Posterior vena cava (tissue), 2 donors: ENCODE measurements at regions not wholly inside any gene's neighbourhood (a gene's known extent, or its start where the extent isn't known, plus 50 kb on each side); places are given as distances from the start of the nearest gene placed in this dataset.

Experiments
- DNase-seq: peaks from one replicate; pipeline ENCODE4 v3.0.0-alpha.2; 2020; ENCODE audit warnings: low spot score
- intact Hi-C, 2 donors: fragments of 100-400 bp; cut with DNase I; formaldehyde crosslinking; loops; one replicate each; pipeline versions ENCODE4 v1.14.1 to v1.14.2; 2022 to 2023
- donor health status: DM: yes; HTN: yes; CAD: no.
- donor health status: DM: yes; HTN: yes; CAD: no.

DNA sequence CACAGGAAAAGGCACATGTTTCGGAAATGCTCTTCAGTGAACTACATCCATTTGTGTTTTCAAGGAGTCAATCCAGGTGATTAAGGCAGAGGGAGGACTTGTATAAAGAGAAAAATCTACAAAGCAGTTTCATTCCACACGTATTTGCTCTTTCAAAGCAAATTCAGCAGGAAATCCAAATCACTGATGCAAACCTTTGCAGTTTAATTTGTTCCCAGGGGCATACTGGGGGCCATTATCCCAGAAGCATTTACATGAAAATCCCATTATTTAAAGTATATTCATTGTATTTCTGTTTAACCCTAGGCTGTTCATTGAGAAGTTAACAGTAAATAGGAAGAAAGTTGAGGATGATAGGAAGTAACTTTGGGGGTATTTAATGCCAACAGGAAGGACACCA, 147.9 kb downstream of the PMP22 start:
- intact Hi-C loops, result no loop called here
- DNase-seq, result no peak

DNA sequence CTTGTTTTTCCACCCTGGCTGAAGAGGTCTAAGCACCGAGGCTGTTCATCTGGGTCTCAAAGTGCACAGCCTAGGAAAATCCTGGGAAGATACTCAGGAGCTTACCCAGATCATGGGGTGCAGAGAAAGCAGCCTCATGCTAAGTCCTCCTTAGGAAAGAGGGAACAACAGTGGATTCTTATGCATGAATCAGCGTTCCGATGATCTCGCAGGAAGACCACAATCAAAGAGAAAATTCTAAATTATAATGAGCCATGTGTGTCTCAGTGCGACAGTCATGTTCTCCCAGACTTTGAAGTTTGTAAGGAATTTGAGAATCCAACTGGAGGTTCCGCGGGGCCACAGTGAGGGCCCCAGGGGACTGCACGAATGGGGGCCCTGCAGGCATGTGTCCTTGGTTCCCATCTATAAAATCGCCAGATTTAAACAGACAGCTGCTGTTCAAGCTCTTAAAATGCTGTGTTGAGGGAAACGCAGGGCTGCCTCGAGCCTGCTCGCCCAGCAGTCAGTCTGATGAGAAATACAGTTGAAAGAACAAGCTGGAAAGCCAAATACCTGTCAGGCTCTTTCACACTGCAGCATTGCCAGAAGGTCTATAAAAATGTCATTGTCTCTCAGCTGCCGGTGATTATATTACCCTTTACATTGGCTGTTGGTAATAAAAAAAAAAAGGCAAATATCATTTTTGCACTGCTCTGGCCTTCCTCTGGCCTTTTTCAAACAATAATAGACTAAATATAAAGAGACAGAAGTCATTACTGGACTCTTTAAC, 152.1 kb downstream of the PMP22 start:
- DNase-seq, result no peak
- intact Hi-C loops, result no loop called here

- DNase-seq, result no peak
- intact Hi-C loops, result no loop called here
Measured at GRCh38 chr17:15109608-15110007, 155.5 kb downstream of the PMP22 start.

DNA sequence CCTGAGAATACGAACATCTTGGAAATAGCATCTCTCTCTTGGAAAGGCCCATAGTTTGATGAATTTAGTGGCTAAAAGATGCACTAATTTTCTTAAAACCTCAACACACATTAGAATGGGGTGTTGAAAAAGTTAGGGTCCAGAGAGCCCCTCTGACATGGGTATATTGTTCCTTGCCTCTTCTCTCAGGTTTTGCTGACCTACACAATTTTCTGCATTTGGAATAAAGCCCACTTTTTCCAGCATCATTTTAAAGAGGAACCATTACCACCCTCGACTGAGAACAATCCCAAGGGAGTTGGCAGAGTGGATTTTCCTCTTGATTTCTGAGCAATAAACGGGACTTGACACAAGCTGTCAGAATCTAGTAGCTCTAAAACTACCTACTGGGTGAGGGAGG, 156.1 kb downstream of the PMP22 start:
- DNase-seq, result no peak
- intact Hi-C loops, result no loop called here

DNA sequence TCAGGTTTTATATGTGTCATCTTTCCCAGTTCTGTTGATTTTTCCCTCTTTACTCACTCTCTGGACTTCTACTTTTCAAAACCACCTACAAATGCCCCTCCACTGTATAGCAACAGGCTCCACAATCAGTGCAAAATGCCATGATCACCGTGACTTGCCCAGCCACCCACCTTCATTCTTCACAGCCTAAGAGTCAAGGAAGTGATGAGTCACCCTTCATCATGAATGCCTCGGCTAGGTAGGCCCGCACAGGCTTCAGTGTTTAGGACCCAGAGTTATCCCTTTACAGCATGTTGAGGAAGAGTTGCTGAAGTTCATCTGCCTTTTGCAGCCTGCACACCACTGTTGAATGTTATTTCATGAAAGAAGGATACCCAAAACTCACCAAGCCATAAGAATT, 158.6 kb downstream of the PMP22 start:
- DNase-seq, result no peak
- intact Hi-C loops, result no loop called here

DNA sequence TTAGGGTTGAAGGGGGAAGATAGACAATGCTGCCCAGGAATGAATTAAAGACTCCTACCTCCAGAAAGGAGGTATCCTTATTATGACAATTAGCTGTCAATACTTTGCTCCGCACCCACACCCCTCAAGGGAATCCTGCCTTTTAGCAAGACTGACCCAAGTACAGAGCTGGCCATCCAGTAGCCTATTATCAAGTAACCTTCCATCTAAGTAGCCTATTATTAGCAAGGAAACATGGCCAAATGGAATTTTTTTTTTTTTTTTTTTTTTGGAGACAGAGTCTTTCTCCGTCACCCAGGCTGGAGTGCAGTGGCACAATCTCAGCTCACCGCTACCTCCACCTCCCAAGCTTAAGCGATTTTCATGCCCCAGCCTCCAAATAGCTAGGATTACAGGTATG, 161.3 kb downstream of the PMP22 start:
- DNase-seq, result no peak
- intact Hi-C loops, result no loop called here

DNA sequence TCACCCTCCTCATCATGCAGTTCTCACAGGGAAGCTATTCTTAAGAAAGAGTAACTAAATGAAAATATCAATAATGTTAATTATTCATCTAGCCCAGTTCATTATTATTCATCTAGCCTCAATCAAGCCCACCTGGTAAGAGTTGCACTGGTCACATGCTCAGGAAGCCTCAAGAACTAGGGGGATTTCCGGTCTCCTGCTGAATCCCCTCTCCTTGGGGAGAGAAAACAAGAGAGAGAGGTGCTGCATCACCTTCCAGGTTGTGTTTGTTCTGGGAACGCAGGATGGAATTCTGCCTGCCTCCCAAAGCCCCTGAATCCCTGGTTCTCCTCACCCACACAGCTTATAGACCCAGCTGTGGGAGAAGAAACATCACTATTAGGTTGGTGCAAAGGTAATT, 164.0 kb downstream of the PMP22 start:
- intact Hi-C loops, result no loop called here
- DNase-seq, result no peak

DNA sequence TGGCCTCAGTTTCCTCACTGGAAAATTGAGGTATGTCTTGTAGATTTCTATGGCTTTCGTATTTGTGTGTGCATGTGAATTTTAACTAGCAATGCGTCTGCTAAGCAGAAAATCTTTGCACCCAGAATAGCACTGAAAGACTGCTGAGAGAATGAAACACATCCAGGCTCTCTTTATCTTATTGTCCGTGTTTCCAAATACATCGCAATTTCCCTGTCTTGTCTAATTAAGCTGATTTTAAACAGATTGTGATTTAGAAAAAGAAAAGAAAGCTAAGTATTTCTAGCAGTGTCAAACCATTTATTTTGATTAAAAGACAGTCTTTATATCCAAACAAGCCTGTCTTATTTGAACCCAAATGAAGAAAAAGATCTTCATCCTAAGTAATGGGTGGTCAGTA, 168.6 kb downstream of the PMP22 start:
- no peak for DNase-seq
- intact Hi-C loops, result no loop called here

DNA sequence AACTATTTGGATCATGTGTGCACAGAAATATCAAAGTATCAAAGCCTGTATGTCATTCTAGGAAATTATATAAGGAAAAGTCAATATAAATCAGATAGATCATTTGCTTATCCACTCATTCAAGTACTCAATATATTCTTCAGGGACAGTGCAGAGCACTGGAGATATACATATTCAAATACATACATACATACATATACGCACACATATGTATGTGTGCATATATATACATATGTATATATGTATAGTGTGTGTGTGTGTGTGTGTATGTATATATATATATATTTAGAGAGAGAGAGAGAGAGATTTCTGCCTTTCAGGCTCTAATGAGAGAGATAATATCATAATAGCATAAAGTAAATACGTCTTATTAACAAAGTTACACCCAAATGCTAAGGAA, 169.2 kb downstream of the PMP22 start:
- intact Hi-C loops, result no loop called here
- no peak for DNase-seq

DNA sequence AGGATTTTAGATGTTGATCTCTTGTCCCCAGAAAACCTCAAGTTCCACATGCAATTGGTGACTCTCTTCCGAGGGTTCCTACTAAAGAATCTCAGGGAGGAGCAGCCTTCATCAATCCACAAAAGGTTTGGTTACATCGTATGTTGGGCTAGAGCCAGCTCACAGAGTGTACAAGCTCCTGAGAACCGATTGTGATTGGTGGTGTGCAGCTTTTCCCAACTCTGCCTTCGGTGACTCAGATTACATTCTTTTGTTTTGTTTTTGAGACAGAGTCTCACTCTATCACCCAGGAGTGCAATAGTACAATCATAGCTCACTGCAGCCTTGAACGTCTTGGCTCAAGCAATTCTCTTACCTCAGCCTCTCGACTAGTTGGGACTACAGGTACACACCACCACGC, 172.4 kb downstream of the PMP22 start:
- no peak for DNase-seq
- intact Hi-C loops, result no loop called here

DNA sequence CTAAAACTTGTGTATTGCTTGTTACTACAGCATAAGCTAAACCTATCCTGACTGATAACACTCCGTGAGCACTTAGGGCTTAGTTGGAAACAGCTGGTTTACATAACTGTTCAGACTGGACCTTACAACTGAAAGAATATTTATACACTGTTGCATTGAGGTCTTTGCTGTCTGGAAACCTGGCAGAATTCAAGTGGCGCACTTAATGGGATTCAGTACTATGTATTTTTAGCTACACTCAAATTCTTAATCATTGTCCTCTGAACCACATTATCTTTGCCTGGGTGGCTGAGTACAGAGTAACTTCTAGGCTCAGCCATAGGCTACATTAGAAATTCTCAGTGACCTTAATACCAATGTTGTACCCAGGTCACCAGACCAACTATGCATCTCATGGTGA, 172.9 kb downstream of the PMP22 start:
- intact Hi-C loops, result no loop called here
- DNase-seq, result no peak

- intact Hi-C loops, result no loop called here
- DNase-seq, result no peak
Measured at GRCh38 chr17:15091825-15092224, 173.3 kb downstream of the PMP22 start.

DNA sequence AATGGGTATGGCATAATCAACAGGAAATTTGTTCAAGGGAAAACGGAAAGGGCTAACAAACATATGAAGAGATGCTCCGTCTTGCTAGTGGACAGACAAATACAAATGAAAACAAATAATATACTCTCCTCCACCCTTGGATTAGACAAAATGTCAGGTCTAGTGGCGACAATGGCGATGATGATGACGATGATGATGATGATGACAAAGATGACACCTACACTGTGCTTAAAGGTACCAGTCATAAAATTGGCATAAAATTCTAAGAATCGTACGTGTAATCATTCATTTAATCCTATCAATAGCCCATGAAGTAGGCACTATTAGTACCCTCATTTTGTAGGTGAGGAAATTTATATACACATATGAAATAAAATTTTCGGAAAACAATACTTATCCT, 174.6 kb downstream of the PMP22 start:
- DNase-seq, result no peak
- intact Hi-C loops, result no loop called here

DNA sequence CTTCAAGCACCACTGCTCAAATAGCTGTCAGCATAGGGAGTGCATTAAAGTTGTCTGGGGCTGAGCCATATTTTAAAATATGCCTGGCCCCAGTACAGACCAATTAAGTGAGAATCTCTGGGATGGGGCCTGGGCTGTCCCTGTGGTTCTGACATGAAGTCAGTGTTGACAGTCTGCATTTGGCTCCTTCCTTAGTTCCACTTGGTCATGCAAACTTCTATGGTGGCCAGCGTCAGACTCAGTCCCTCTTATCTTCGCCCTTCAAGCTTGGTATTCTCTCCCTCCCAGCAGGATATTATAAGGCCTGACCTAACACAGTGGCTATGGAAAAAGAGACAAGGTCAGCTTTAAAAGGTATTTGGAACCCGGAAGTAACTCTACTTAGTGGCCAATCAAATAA, 177.2 kb downstream of the PMP22 start:
- intact Hi-C loops, result no loop called here
- DNase-seq, result no peak

- intact Hi-C loops, result no loop called here
Measured at GRCh38 chr17:15086776-15087295, 178.3 kb downstream of the PMP22 start.

DNA sequence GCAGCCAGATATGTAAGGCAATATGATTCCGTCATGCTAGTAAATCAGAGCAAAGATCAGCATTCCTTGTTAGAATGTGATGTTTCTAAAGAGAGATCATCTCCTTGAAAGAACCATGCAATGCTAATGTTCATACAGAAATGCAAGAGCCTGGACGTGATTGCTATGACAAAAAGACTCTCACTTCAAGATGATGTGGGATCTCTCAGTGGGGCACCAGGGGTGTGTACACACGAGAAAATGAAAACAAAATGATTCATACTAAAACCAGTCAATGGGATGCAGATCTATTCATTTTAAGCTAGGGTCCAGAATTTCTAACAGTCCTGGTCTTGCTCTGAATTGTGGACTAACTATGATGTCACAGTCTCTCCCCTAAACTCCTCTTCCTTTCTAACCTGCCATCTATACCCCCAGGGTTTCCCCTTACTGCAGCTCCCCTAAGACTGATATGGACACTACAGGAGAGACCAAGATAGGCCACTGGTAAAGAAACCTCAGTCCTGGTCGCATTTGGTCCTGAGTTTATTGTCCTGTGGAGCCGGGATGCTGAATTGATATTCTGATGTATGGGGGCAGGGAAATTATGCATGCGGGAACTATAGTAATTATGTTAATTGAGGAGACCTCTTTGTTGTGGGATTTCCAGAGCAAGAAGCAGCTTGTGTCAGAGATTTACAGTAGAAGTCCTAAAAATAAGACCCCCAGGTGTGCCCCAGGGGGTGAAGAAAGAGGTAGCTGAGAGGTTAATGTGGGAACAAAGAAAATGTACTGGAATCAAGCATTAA, 179.0 kb downstream of the PMP22 start:
- DNase-seq, result no peak
- intact Hi-C loops, result no loop called here

More at GRCh38 chr17:15086776-15087295, 178.3 kb downstream of the PMP22 start:
- DNase-seq, result no peak

GRCh38 chr17:15083225-15083624, 181.9 kb downstream of the PMP22 start:
- intact Hi-C loops, result no loop called here
- no peak for DNase-seq

- intact Hi-C loops, result no loop called here
- no peak for DNase-seq
Measured at GRCh38 chr17:15081008-15081407, 184.1 kb downstream of the PMP22 start.

GRCh38 chr17:15078570-15078969, 186.6 kb downstream of the PMP22 start:
- no peak for DNase-seq
- intact Hi-C loops, result no loop called here

- DNase-seq, result no peak
- intact Hi-C loops, result no loop called here
Measured at GRCh38 chr17:15076991-15077663, 188.0 kb downstream of the PMP22 start.
